K562 (cell line): ENCODE measurements at regions not wholly inside any gene's neighbourhood (a gene's known extent, or its start where the extent isn't known, plus 50 kb on each side); places are given as distances from the start of the nearest gene placed in this dataset.
A peak's percentile ranks its signal among the peaks of the same experiment; 100 is the strongest.

ENCODE experiments used
- ATAC-seq: fragments of 200-7000 bp; cut with Tn5 transposase; 3 replicates; pipeline ENCODE4 v1.9.1; 2020; ENCODE audit warnings: moderate library complexity
- BruUV-seq: library from RNA; stranded (reverse); fragments of 400-500 nt; replicated peaks from 2 replicates; lab custom pipeline; 2021; lab: Mats Ljungman, UMichigan
- CTCF ChIA-PET: fragments of 300-600 bp; formaldehyde crosslinking; extraction: SDS; loops from one replicate; lab custom pipeline; 2021; ENCODE audit warnings: low intra/inter-chr PET ratio; lab: Yijun Ruan, JAX
- POLR2A ChIA-PET: fragments of 300-600, 350-650 bp; sonication (Branson Sonifier 250); formaldehyde crosslinking; extraction: SDS; loops from one replicate; lab custom pipeline; 2021; ENCODE audit warnings: antibody characterized with exemption, inconsistent platforms; lab: Yijun Ruan, JAX
- DNase-seq, 4 experiments: peaks; one replicate each; pipeline versions ENCODE4 v3.0.0 to v3.0.0-alpha.2; 2011 to 2018; ENCODE audit warnings: low spot score in 3 of 4, mixed read lengths in 3 of 4; ENCODE audit errors: extremely low read depth in 1 of 4
- FAIRE-seq: peaks from 2 replicates; lab custom pipeline; 2011; peaks lifted over from hg19 to GRCh38; lab: Jason Lieb, UNC
- H2AFZ ChIP-seq: 2 replicates; pipeline ENCODE4 v1.6.0; 2011; ENCODE audit warnings: low read depth, low read length, control low read depth, inconsistent platforms
- H3K27ac ChIP-seq: fragments of 200-600 bp; 3 replicates; pipeline ENCODE4 v1.8.0; 2011; ENCODE audit warnings: low read depth, mild to moderate bottlenecking, control low read depth, inconsistent platforms, low read length, moderate library complexity, mixed read lengths; ENCODE audit errors: extremely low read depth
- H3K27me3 ChIP-seq, 2 experiments: fragments of 300-600 bp in 1 of 2; 2 replicates in 1 of 2; 3 replicates in 1 of 2; pipeline versions ENCODE4 v1.6.0 to v1.8.0; 2011; ENCODE audit warnings: inconsistent platforms in 2 of 2, low read length in 2 of 2, mild to moderate bottlenecking in 1 of 2, mixed read lengths in 1 of 2, moderate library complexity in 1 of 2; ENCODE audit not compliant: control insufficient read depth in 2 of 2, insufficient read depth in 2 of 2
- H3K36me3 ChIP-seq: fragments of 300-600 bp; 3 replicates; pipeline ENCODE4 v1.8.0; 2011; ENCODE audit warnings: mild to moderate bottlenecking, low read length, inconsistent platforms; ENCODE audit not compliant: control insufficient read depth, insufficient read depth
- H3K4me1 ChIP-seq, 2 experiments: fragments of 200-600 bp in 1 of 2; replicated peaks in 1 of 2; 2 replicates in 1 of 2; 3 replicates in 1 of 2; pipeline versions ENCODE4 v1.5.1 to v1.8.0; 2011; ENCODE audit warnings: inconsistent platforms in 2 of 2, low read length in 2 of 2, mild to moderate bottlenecking in 1 of 2, mixed read lengths in 1 of 2, moderate library complexity in 1 of 2; ENCODE audit not compliant: control insufficient read depth in 2 of 2, insufficient read depth in 2 of 2
- H3K4me2 ChIP-seq: 2 replicates; pipeline ENCODE4 v1.6.1; 2011; ENCODE audit warnings: low read length, control low read depth, inconsistent platforms, mixed read lengths; ENCODE audit not compliant: insufficient read depth
- H3K4me3 ChIP-seq: fragments of 200-600 bp; sonication (generic), shearing (Covaris generic); 2 replicates; pipeline ENCODE4 v1.5.1; 2016; ENCODE audit warnings: control low read depth, inconsistent platforms
- H3K79me2 ChIP-seq: fragments of 200-600 bp; 3 replicates; pipeline ENCODE4 v1.8.0; 2011; ENCODE audit warnings: low read length, inconsistent platforms; ENCODE audit not compliant: control insufficient read depth, insufficient read depth
- H3K9ac ChIP-seq, 2 experiments: 2 replicates each; pipeline versions ENCODE4 v1.6.0 to v1.6.1; 2011; ENCODE audit warnings: low read depth in 2 of 2, low read length in 2 of 2, control low read depth in 1 of 2, inconsistent platforms in 1 of 2, mild to moderate bottlenecking in 1 of 2, mixed read lengths in 1 of 2; ENCODE audit not compliant: insufficient read depth in 1 of 2
- H3K9me1 ChIP-seq: one replicate; pipeline ENCODE4 v1.6.0; 2011; ENCODE audit warnings: inconsistent platforms, mild to moderate bottlenecking, low read length, moderate library complexity; ENCODE audit not compliant: control insufficient read depth, insufficient read depth
- H3K9me3 ChIP-seq: replicated peaks from 2 replicates; pipeline ENCODE4 v1.5.1; 2011; ENCODE audit warnings: low read depth, low read length, inconsistent platforms; ENCODE audit not compliant: control insufficient read depth, insufficient read depth
- H4K20me1 ChIP-seq: replicated peaks from 2 replicates; pipeline ENCODE4 v1.6.1; 2011; ENCODE audit warnings: low read length, inconsistent platforms, mixed read lengths; ENCODE audit not compliant: control insufficient read depth, insufficient read depth
- ILK ChIP-seq: fragments of 450-650 bp; IDR thresholded peaks from 2 replicates; pipeline ENCODE4 v1.6.1; 2016; ENCODE audit warnings: missing genetic modification characterization, low read depth, mild to moderate bottlenecking, missing compliant biosample characterization, moderate library complexity, borderline replicate concordance
- PHB ChIP-seq: fragments of 250-450 bp; sonication (Bioruptor Pico); IDR thresholded peaks from 2 replicates; pipeline ENCODE4 v1.5.0; 2021
- RAD21 ChIP-seq, 2 experiments: fragments of 250-450 bp in 1 of 2; fragments of 450-650 bp in 1 of 2; sonication (Bioruptor Pico) in 1 of 2; formaldehyde crosslinking in 1 of 2; IDR thresholded peaks in 1 of 2; conservative IDR thresholded peaks in 1 of 2; 2 replicates each; pipeline versions ENCODE4 v1.4.0 to v1.8.0; 2020 to 2022; ENCODE audit warnings: mild to moderate bottlenecking in 2 of 2, moderate library complexity in 1 of 2
- ZFX ChIP-seq: sonication (generic); formaldehyde crosslinking; IDR thresholded peaks from 2 replicates; pipeline ENCODE4 v1.8.0; 2022; ENCODE audit warnings: mild to moderate bottlenecking, missing genetic modification reagents, moderate library complexity
- ZNF175 ChIP-seq: fragments of 200-800 bp; sonication (Bioruptor generic); IDR thresholded peaks from 2 replicates; pipeline ENCODE4 v1.6.1; 2016; ENCODE audit warnings: low read depth, mild to moderate bottlenecking, missing genetic modification characterization, missing compliant biosample characterization
- ZNF717 ChIP-seq: fragments of 250-450 bp; sonication (Bioruptor Pico); IDR thresholded peaks from 2 replicates; pipeline ENCODE4 v1.5.0; 2021
- ZNF77 ChIP-seq: fragments of 250-450 bp; sonication (Bioruptor Pico); IDR thresholded peaks from 2 replicates; pipeline ENCODE4 v1.5.0; 2020
- WGBS: fragments of 100-300 bp; shearing (Covaris generic); methylation state at CpG from one replicate; pipeline ENCODE4 v1.1.6; 2016; ENCODE audit warnings: low coverage, mixed read lengths; ENCODE audit not compliant: insufficient coverage; ENCODE audit errors: missing lambda C conversion rate; 5-methylcytosine and 5-hydroxymethylcytosine counted together
- in situ Hi-C: fragments of 300-500 bp; cut with MboI; formaldehyde crosslinking; loops from 4 replicates; pipeline ENCODE4 v1.15.0; 2018; ENCODE audit warnings: inconsistent platforms, mixed read lengths
- intact Hi-C: fragments of 100-400 bp; cut with micrococcal nuclease; formaldehyde crosslinking; loops from 2 replicates; pipeline ENCODE4 v1.14.2; 2022
- TF ChIP-seq, protein P1 (sequence below), 3 experiments: IDR thresholded peaks in 2 of 3; conservative IDR thresholded peaks in 1 of 3; 2 replicates each; pipeline ENCODE4 v1.5.1; 2011 to 2012; ENCODE audit warnings: low read length in 3 of 3, mild to moderate bottlenecking in 3 of 3, control low read depth in 2 of 3, improper control_type of control experiment in 1 of 3, inconsistent platforms in 1 of 3, low read depth in 1 of 3, mixed read lengths in 1 of 3, moderate library complexity in 1 of 3; ENCODE audit not compliant: insufficient read depth in 2 of 3

DNA sequence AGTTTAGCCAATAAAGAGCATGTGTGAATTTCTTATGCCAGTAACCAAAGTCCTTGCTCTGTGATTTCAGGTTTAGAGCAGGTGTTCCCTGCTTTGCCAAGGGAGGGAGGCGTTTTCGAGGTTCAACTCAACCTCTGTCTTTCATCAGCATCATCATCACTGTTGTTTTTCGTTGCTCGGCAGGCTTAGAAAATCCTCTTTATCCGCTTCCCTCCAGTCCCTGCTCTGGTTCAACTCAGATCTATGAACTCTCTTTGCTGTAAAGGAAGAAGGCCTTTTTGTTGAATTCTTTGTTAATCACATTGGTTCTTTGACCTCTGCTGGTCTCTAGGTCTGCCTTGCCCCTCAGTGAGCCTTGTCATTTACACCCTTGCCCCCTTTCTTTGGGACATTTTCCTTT, 243.9 kb upstream of the RBFOX1 start:
- Histone ChIP-seq H3K27ac (no peak overlapping the region), H3K9me3 (no peaks in the 10 kb centered on the region), H3K4me3 (no peak overlapping the region), H3K36me3 (no peaks in the 10 kb centered on the region), H3K27me3 (no peaks in the 10 kb centered on the region; a peak in 1 of 5 replicates), H3K4me2 (no peak overlapping the region), H4K20me1 (no peaks in the 10 kb centered on the region), H3K4me1 (no peaks in the 10 kb centered on the region), H2AFZ (no peak overlapping the region), H3K9me1 (no peaks in the 10 kb centered on the region), H3K79me2 (no peaks in the 10 kb centered on the region), H3K9ac (no peak overlapping the region)
- DNase-seq (no peak), ATAC-seq (no peak), FAIRE-seq (no peak)
- intact Hi-C loops (no loop called here), in situ Hi-C loops (no loop called here)
- no TSS peak for BruUV-seq
- ChIA-PET CTCF (no interaction called here), POLR2A (no interaction called here)
- 4% methylated on average over 5 of the region's 5 CpGs for WGBS
- TF ChIP-seq ZNF77 (no peak), ZNF717 (no peak), ZFX (CRISPR knock-in tag) (no peak)

GRCh38 chr16:7086822-7087616, 245.6 kb upstream of the RBFOX1 start:
- H3K27me3 ChIP-seq, result no peaks in the 10 kb centered on the region; a peak in 1 of 5 replicates
- ATAC-seq, result peak; percentile 86
- H3K79me2 ChIP-seq, result no peaks in the 10 kb centered on the region
- no peak overlapping the region for H3K27ac ChIP-seq
- no peaks in the 10 kb centered on the region for H3K4me1 ChIP-seq
- CTCF ChIA-PET, result no interaction called here
- no peaks in the 10 kb centered on the region for H3K9me3 ChIP-seq
- H2AFZ ChIP-seq, result no peak overlapping the region
- no peak overlapping the region for H3K4me2 ChIP-seq
- WGBS, result 3% methylated on average over 20 of the region's 21 CpGs
- no peaks in the 10 kb centered on the region for H3K36me3 ChIP-seq
- H3K9me1 ChIP-seq, result no peaks in the 10 kb centered on the region
- no peak overlapping the region for H3K4me3 ChIP-seq
- peak in 2 of 4 experiments; percentile 14 to 25 for DNase-seq
- TF ChIP-seq, protein P1, sequence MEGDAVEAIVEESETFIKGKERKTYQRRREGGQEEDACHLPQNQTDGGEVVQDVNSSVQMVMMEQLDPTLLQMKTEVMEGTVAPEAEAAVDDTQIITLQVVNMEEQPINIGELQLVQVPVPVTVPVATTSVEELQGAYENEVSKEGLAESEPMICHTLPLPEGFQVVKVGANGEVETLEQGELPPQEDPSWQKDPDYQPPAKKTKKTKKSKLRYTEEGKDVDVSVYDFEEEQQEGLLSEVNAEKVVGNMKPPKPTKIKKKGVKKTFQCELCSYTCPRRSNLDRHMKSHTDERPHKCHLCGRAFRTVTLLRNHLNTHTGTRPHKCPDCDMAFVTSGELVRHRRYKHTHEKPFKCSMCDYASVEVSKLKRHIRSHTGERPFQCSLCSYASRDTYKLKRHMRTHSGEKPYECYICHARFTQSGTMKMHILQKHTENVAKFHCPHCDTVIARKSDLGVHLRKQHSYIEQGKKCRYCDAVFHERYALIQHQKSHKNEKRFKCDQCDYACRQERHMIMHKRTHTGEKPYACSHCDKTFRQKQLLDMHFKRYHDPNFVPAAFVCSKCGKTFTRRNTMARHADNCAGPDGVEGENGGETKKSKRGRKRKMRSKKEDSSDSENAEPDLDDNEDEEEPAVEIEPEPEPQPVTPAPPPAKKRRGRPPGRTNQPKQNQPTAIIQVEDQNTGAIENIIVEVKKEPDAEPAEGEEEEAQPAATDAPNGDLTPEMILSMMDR (IDR thresholded peaks at IDR 0.05 in 2 of 3, conservative IDR thresholded peaks at IDR 0.05 in 1 of 3; ENCODE audit: insufficient read depth in 2 of 3, low read depth in 1 of 3, low read length in 3 of 3), result peak; percentile 34 to 44 (median 39); a peak in 4 of 6 replicates
- TF ChIP-seq PHB, result no peak
- TF ChIP-seq RAD21 (CRISPR knock-in tag; conservative IDR thresholded peaks at IDR 0.05 in 1 of 2, IDR thresholded peaks at IDR 0.05 in 1 of 2), result peak in 1 of 2 experiments; percentile 38; a peak in 2 of 4 replicates
- TF ChIP-seq ZNF175, result no peak
- TF ChIP-seq ILK (tag), result no peak
- POLR2A ChIA-PET, result interaction anchor here (0.5 to 1.0 kb wide), 2 partner anchors 10 to 634 kb away, joined by 3 read pairs; no protein-coding TSS in a partner anchor
- in situ Hi-C loops, result no loop called here
- no peak overlapping the region for H3K9ac ChIP-seq
- intact Hi-C loops, result no loop called here
- H4K20me1 ChIP-seq, result no peaks in the 10 kb centered on the region
- no peak for FAIRE-seq
- no TSS peak for BruUV-seq
